ENCODE measurements at regions not wholly inside any gene's neighbourhood (a gene's known extent, or its start where the extent isn't known, plus 50 kb on each side); places are given as distances from the start of the nearest gene placed in this dataset.

GRCh38 chr14:39857376-39858055, 425.3 kb upstream of the FBXO33 start:
- DNase-seq (ENCODE audit: extremely low read depth, low read depth, low spot score): no peak

GRCh38 chr14:39853441-39853840, 421.2 kb upstream of the FBXO33 start:
- DNase-seq (ENCODE audit: extremely low read depth, low read depth, low spot score): no peak

GRCh38 chr14:39851202-39851601, 419.0 kb upstream of the FBXO33 start:
- DNase-seq (ENCODE audit: extremely low read depth, low read depth, low spot score): no peak

- DNase-seq (ENCODE audit: extremely low read depth, low read depth, low spot score): no peak
Observed at GRCh38 chr14:39847852-39848251, 415.6 kb upstream of the FBXO33 start.

GRCh38 chr14:39847194-39847593, 415.0 kb upstream of the FBXO33 start:
- DNase-seq (ENCODE audit: extremely low read depth, low read depth, low spot score): no peak

GRCh38 chr14:39843881-39844280, 411.6 kb upstream of the FBXO33 start:
- no peak for DNase-seq (ENCODE audit: extremely low read depth, low read depth, low spot score)

- DNase-seq (ENCODE audit: extremely low read depth, low read depth, low spot score): no peak
Observed at GRCh38 chr14:39841088-39841487, 408.9 kb upstream of the FBXO33 start.

- DNase-seq (ENCODE audit: extremely low read depth, low read depth, low spot score): no peak
Observed at GRCh38 chr14:39827901-39828655, 395.8 kb upstream of the FBXO33 start.

GRCh38 chr14:39812532-39813320, 380.5 kb upstream of the FBXO33 start:
- DNase-seq (ENCODE audit: extremely low read depth, low read depth, low spot score): no peak

- DNase-seq (ENCODE audit: extremely low read depth, low read depth, low spot score): no peak
Observed at GRCh38 chr14:39807271-39807670, 375.0 kb upstream of the FBXO33 start.

GRCh38 chr14:39784461-39784860, 352.2 kb upstream of the FBXO33 start:
- DNase-seq (ENCODE audit: extremely low read depth, low read depth, low spot score): no peak

GRCh38 chr14:39781466-39781865, 349.2 kb upstream of the FBXO33 start:
- no peak for DNase-seq (ENCODE audit: extremely low read depth, low read depth, low spot score)

GRCh38 chr14:39773387-39774126, 341.3 kb upstream of the FBXO33 start:
- DNase-seq (ENCODE audit: extremely low read depth, low read depth, low spot score): no peak

GRCh38 chr14:39772627-39773026, 340.4 kb upstream of the FBXO33 start:
- no peak for DNase-seq (ENCODE audit: extremely low read depth, low read depth, low spot score)

GRCh38 chr14:39768589-39768988, 336.4 kb upstream of the FBXO33 start:
- no peak for DNase-seq (ENCODE audit: extremely low read depth, low read depth, low spot score)

GRCh38 chr14:39766397-39767000, 334.3 kb upstream of the FBXO33 start:
- no peak for DNase-seq (ENCODE audit: extremely low read depth, low read depth, low spot score)

- DNase-seq (ENCODE audit: extremely low read depth, low read depth, low spot score): no peak
Observed at GRCh38 chr14:39765676-39766075, 333.4 kb upstream of the FBXO33 start.

- no peak for DNase-seq (ENCODE audit: extremely low read depth, low read depth, low spot score)
Observed at GRCh38 chr14:39763402-39763890, 331.2 kb upstream of the FBXO33 start.

- DNase-seq (ENCODE audit: extremely low read depth, low read depth, low spot score): no peak
Observed at GRCh38 chr14:39762576-39763401, 330.6 kb upstream of the FBXO33 start.
